Ectodermal cell (in vitro differentiated cells): ENCODE measurements at regions not wholly inside any gene's neighbourhood (a gene's known extent, or its start where the extent isn't known, plus 50 kb on each side); places are given as distances from the start of the nearest gene placed in this dataset.
"Not testable (repeated sequence)": the region's sequence is repeated elsewhere in the genome, so short reads cannot be mapped to it uniquely, and the experiment has no call there.

Source experiments
- H3K27ac ChIP-seq: 2 replicates; pipeline ENCODE4 v1.7.0; 2013; ENCODE audit warnings: mild to moderate bottlenecking, low read depth, low read length; ENCODE audit not compliant: insufficient read depth, poor library complexity, severe bottlenecking
- H3K27me3 ChIP-seq: 2 replicates; pipeline ENCODE4 v1.7.0; 2013; ENCODE audit warnings: mild to moderate bottlenecking, low read length; ENCODE audit not compliant: insufficient read depth, control insufficient read depth, poor library complexity, severe bottlenecking
- H3K36me3 ChIP-seq: one replicate; pipeline ENCODE4 v1.7.0; 2013; ENCODE audit warnings: low read length; ENCODE audit not compliant: control insufficient read depth, insufficient read depth
- H3K4me1 ChIP-seq: one replicate; pipeline ENCODE4 v1.7.0; 2013; ENCODE audit warnings: low read length; ENCODE audit not compliant: control insufficient read depth, insufficient read depth
- H3K4me3 ChIP-seq: 2 replicates; pipeline ENCODE4 v1.7.0; 2013; ENCODE audit warnings: low read depth, low read length, control low read depth; ENCODE audit not compliant: insufficient read depth
- H3K9me3 ChIP-seq: 2 replicates; pipeline ENCODE4 v1.7.0; 2013; ENCODE audit warnings: mild to moderate bottlenecking, low read length, moderate library complexity; ENCODE audit not compliant: control insufficient read depth
- WGBS, 2 experiments: methylation state at CpG; one replicate each; pipeline ENCODE4 v1.1.7; 2013; ENCODE audit warnings: missing lambda C conversion rate in 2 of 2; 5-methylcytosine and 5-hydroxymethylcytosine counted together

DNA sequence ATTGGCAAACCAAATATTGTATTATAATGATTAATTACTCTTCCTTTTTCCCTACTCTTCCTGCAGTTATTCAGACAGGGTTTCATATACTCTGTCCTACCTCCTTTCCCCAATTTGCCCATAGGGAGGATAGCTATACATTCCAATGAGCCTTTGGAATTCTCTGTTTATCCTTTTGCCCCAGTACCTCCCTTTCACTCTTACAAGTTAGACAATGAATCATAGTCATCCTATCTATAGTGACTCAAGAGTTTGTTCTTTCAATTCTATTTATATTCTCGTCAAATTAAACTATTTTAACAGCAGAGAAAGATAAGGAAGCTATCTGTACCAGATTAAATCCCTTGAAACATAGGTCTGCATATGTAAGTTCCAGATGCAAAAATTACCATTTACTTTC lies 437.5 kb downstream of the NR4A2 start:
- Histone ChIP-seq H3K9me3 (no peaks in the 10 kb centered on the region), H3K27ac (no peak overlapping the region), H3K27me3 (no peaks in the 10 kb centered on the region), H3K4me1 (no peaks in the 10 kb centered on the region), H3K36me3 (no peaks in the 10 kb centered on the region), H3K4me3 (no peak overlapping the region)
- 95% methylated on average over 1 of the region's 1 CpG; no CpG with 5 or more reads in 1 of the 2 experiments for WGBS, 2 experiments

DNA sequence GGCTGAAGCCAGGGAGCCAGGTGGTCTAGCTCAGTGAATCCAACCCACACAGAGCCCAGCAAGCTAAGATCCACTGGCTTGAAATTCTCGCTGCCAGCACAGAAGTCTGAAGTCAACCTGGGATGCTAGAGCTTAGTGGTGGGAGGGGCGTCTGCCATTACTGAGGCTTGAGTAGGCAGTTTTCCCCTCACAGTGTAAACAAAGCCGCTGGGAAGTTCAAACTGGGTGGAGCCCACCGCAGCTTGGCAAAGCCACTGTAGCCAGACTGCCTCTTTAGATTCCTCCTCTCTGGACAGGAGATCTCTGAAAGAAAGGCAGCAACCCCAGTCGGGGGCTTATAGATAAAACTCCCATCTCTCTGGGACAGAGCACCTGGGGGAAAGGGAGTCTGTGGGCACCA lies 452.1 kb downstream of the NR4A2 start:
- H3K27me3 ChIP-seq, H3K4me1 ChIP-seq, H3K36me3 ChIP-seq, H3K9me3 ChIP-seq, H3K27ac ChIP-seq, H3K4me3 ChIP-seq: not testable (repeated sequence)
- 81 to 89% methylated on average over 5 of the region's 5 CpGs for WGBS, 2 experiments

GRCh38 chr2:155879900-155880299 lies 452.6 kb downstream of the NR4A2 start:
- not testable (repeated sequence) for H3K9me3 ChIP-seq, H3K4me1 ChIP-seq, H3K4me3 ChIP-seq, H3K36me3 ChIP-seq, H3K27me3 ChIP-seq, H3K27ac ChIP-seq
- WGBS, 2 experiments: 91 to 94% methylated on average over 5 of the region's 5 CpGs

GRCh38 chr2:155872396-155872795 lies 460.1 kb downstream of the NR4A2 start:
- H3K9me3 ChIP-seq: no peaks in the 10 kb centered on the region
- H3K4me1 ChIP-seq: no peaks in the 10 kb centered on the region
- H3K27me3 ChIP-seq: no peaks in the 10 kb centered on the region
- H3K36me3 ChIP-seq: no peaks in the 10 kb centered on the region
- WGBS, 2 experiments: 89 to 93% methylated on average over 3 of the region's 3 CpGs
- no peak overlapping the region for H3K4me3 ChIP-seq
- no peak overlapping the region for H3K27ac ChIP-seq

DNA sequence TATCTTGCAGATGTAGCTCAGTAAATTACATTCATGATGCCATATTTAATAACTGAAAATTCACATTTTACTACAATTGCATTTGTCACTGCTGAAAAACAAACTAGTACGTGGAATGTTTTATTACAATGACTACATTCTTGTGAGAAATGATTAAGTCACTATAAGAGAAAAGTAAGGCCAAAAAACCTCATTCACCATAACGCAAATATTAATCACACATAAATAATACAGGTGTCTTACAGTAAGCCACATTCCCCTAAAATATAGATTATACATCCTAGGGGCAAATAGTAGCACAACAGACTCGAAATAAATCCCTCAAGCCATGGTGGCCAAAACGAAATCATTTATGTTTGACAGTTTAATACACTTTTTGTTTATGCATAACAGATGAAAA lies 460.6 kb downstream of the NR4A2 start:
- H3K36me3 ChIP-seq: no peaks in the 10 kb centered on the region
- WGBS, 2 experiments: 90 to 100% methylated on average over 2 to 3 of the region's 4 CpGs
- H3K27me3 ChIP-seq: no peaks in the 10 kb centered on the region
- H3K27ac ChIP-seq: no peak overlapping the region
- no peaks in the 10 kb centered on the region for H3K4me1 ChIP-seq
- no peak overlapping the region for H3K4me3 ChIP-seq
- no peaks in the 10 kb centered on the region for H3K9me3 ChIP-seq

- Histone ChIP-seq H3K4me3 (no peak overlapping the region), H3K27me3 (no peaks in the 10 kb centered on the region), H3K4me1 (no peaks in the 10 kb centered on the region), H3K27ac (no peak overlapping the region), H3K9me3 (no peaks in the 10 kb centered on the region), H3K36me3 (no peaks in the 10 kb centered on the region)
- WGBS, 2 experiments: 98 to 100% methylated on average over 2 to 3 of the region's 3 CpGs
Observed at GRCh38 chr2:155867564-155867963, 465.0 kb downstream of the NR4A2 start.

- Histone ChIP-seq H3K27ac (no peak overlapping the region), H3K4me3 (no peak overlapping the region), H3K27me3 (no peaks in the 10 kb centered on the region), H3K4me1 (no peaks in the 10 kb centered on the region), H3K36me3 (no peaks in the 10 kb centered on the region), H3K9me3 (no peaks in the 10 kb centered on the region)
- WGBS, 2 experiments: 50% methylated on average over 3 to 5 of the region's 5 CpGs
Observed at GRCh38 chr2:155866477-155866876, 466.0 kb downstream of the NR4A2 start.

DNA sequence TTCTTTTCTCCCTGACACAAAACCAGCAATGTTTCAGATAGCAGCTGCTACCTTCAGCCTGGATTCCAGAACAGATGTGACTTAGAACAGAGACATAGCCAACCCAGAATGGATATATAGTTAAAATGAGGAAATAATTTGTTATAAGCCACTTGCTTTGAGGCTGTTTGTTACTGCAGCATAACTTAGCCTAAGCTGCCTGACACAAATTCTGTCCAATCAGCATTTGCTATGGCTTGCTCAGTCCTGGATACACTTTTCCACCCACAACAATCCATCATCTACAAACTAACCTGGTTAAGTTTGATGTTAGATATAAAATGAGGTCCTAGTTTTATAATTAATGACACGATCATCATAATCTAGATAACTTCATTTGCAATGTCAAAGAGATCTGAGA lies 480.4 kb downstream of the NR4A2 start:
- Histone ChIP-seq H3K27me3 (no peaks in the 10 kb centered on the region), H3K9me3 (no peaks in the 10 kb centered on the region), H3K36me3 (no peaks in the 10 kb centered on the region), H3K27ac (no peak overlapping the region), H3K4me1 (peaks cover 3% of the 10 kb centered on the region), H3K4me3 (no peak overlapping the region)
- WGBS, 2 experiments: 100% methylated on average over 1 of the region's 1 CpG; no CpG with 5 or more reads in 1 of the 2 experiments

DNA sequence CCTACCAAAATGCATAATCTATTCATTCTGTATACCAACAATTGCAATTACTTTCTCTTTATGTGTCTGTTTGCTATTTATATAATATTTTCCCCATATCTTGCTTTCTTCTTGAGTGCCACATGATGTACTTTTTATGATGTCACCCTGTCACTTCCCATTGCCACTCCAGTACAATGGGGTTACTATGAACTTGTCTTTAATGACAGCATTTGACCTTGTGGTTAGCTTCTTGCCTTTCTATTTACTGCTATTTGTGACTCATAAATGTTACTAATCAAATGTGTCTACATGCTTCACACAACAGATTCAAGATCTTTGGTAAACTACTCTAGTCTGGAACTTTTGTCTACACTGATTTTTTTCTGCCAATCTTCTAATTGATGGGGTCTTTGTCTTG lies 486.3 kb downstream of the NR4A2 start:
- H3K36me3 ChIP-seq: no peaks in the 10 kb centered on the region
- no peaks in the 10 kb centered on the region for H3K27me3 ChIP-seq
- no peak overlapping the region for H3K4me3 ChIP-seq
- no peak overlapping the region for H3K27ac ChIP-seq
- H3K9me3 ChIP-seq: no peaks in the 10 kb centered on the region
- peaks cover 4% of the 10 kb centered on the region for H3K4me1 ChIP-seq

- 87 to 90% methylated on average over 1 to 2 of the region's 2 CpGs for WGBS, 2 experiments
- Histone ChIP-seq H3K27ac (no peak overlapping the region), H3K36me3 (no peaks in the 10 kb centered on the region), H3K4me1 (peaks cover 4% of the 10 kb centered on the region), H3K4me3 (no peak overlapping the region), H3K9me3 (no peaks in the 10 kb centered on the region), H3K27me3 (no peaks in the 10 kb centered on the region)
Observed at GRCh38 chr2:155844461-155844860, 488.1 kb downstream of the NR4A2 start.

- Histone ChIP-seq H3K36me3 (no peaks in the 10 kb centered on the region), H3K4me1 (peaks cover 4% of the 10 kb centered on the region), H3K4me3 (no peak overlapping the region), H3K27ac (no peak overlapping the region), H3K27me3 (no peaks in the 10 kb centered on the region), H3K9me3 (no peaks in the 10 kb centered on the region)
- 65 to 70% methylated on average over 6 of the region's 6 CpGs for WGBS, 2 experiments
Observed at GRCh38 chr2:155842103-155842502, 490.4 kb downstream of the NR4A2 start.
